HepG2 (cell line): ENCODE measurements at regions not wholly inside any gene's neighbourhood (a gene's known extent, or its start where the extent isn't known, plus 50 kb on each side); places are given as distances from the start of the nearest gene placed in this dataset.

ENCODE experiments used
- DMAP1 ChIP-seq: IDR thresholded peaks from 2 replicates; pipeline ENCODE4 v1.6.1; 2016
- EZH2 ChIP-seq: conservative IDR thresholded peaks from 2 replicates; pipeline ENCODE4 v1.6.1; 2012; ENCODE audit warnings: mild to moderate bottlenecking, low read depth, low read length, moderate library complexity
- FOXP1 ChIP-seq, 2 experiments: fragments of 450-650 bp in 1 of 2; IDR thresholded peaks; 2 replicates each; pipeline ENCODE4 v1.6.1; 2017 to 2018; ENCODE audit warnings: antibody characterized with exemption in 1 of 2
- GTF2F1 ChIP-seq: fragments of 150-350 bp; IDR thresholded peaks from 2 replicates; pipeline ENCODE4 v1.6.1; 2014; ENCODE audit warnings: low read length
- HNF4G ChIP-seq, 2 experiments: sonication (generic) in 1 of 2; formaldehyde crosslinking in 1 of 2; IDR thresholded peaks; 2 replicates each; pipeline versions ENCODE4 v1.4.0 to v1.6.1; 2011 to 2020; ENCODE audit warnings: borderline replicate concordance in 2 of 2, low read depth in 2 of 2, mild to moderate bottlenecking in 2 of 2, low read length in 1 of 2, missing genetic modification reagents in 1 of 2, moderate library complexity in 1 of 2
- NFKBIZ ChIP-seq: IDR thresholded peaks from 2 replicates; pipeline ENCODE4 v1.6.1; 2018; ENCODE audit warnings: missing genetic modification reagents, missing compliant biosample characterization
- RNF2 ChIP-seq: fragments of 450-650 bp; conservative IDR thresholded peaks from 2 replicates; pipeline ENCODE4 v1.6.1; 2016; ENCODE audit warnings: low read depth
- TBP ChIP-seq: sonication (generic); formaldehyde crosslinking; IDR thresholded peaks from 2 replicates; pipeline ENCODE4 v1.5.0; 2020; ENCODE audit warnings: missing genetic modification reagents
- TBX3 ChIP-seq: fragments of 450-650 bp; IDR thresholded peaks from 2 replicates; pipeline ENCODE4 v1.6.1; 2017; ENCODE audit warnings: antibody characterized with exemption, mild to moderate bottlenecking, inconsistent platforms, borderline replicate concordance
- ZBTB42 ChIP-seq: sonication (generic); formaldehyde crosslinking; IDR thresholded peaks from 2 replicates; pipeline ENCODE4 v1.5.0; 2020; ENCODE audit warnings: mild to moderate bottlenecking, missing genetic modification reagents
- ZFP37 ChIP-seq: sonication (generic); formaldehyde crosslinking; IDR thresholded peaks from 2 replicates; pipeline ENCODE4 v1.4.0; 2020; ENCODE audit warnings: missing genetic modification reagents, borderline replicate concordance
- ZNF12 ChIP-seq: sonication (generic); formaldehyde crosslinking; IDR thresholded peaks from 2 replicates; pipeline ENCODE4 v1.5.0; 2020; ENCODE audit warnings: missing genetic modification reagents
- ZNF709 ChIP-seq: sonication (generic); formaldehyde crosslinking; IDR thresholded peaks from 2 replicates; pipeline ENCODE4 v1.5.0; 2020; ENCODE audit warnings: mild to moderate bottlenecking, missing genetic modification reagents
- ZNF788 ChIP-seq: sonication (generic); formaldehyde crosslinking; IDR thresholded peaks from 2 replicates; pipeline ENCODE4 v1.5.0; 2020; ENCODE audit warnings: mild to moderate bottlenecking, missing genetic modification reagents, borderline replicate concordance
- TF ChIP-seq, protein P1 (sequence below), 2 experiments: fragments of 450-650 bp in 1 of 2; sonication (generic) in 1 of 2; formaldehyde crosslinking; IDR thresholded peaks; 2 replicates each; pipeline versions ENCODE4 v1.5.0 to v1.8.0; 2020 to 2022; ENCODE audit warnings: mild to moderate bottlenecking in 1 of 2, missing genetic modification reagents in 1 of 2
- TF ChIP-seq, protein P2 (sequence below): IDR thresholded peaks from 2 replicates; pipeline ENCODE4 v1.6.1; 2016; ENCODE audit warnings: low read depth
- TF ChIP-seq, protein P3 (sequence below), 2 experiments: sonication (generic) in 1 of 2; formaldehyde crosslinking in 1 of 2; IDR thresholded peaks; 2 replicates each; pipeline versions ENCODE4 v1.4.0 to v1.6.1; 2018 to 2020; ENCODE audit warnings: missing genetic modification reagents in 2 of 2, borderline replicate concordance in 1 of 2, low read depth in 1 of 2, mild to moderate bottlenecking in 1 of 2, missing biosample characterization in 1 of 2
- TF ChIP-seq, protein P4 (sequence below): sonication (generic); formaldehyde crosslinking; IDR thresholded peaks from 2 replicates; pipeline ENCODE4 v1.5.0; 2020; ENCODE audit warnings: missing genetic modification reagents, mild to moderate bottlenecking, borderline replicate concordance
- TF ChIP-seq, protein P5 (sequence below): sonication (generic); formaldehyde crosslinking; IDR thresholded peaks from 2 replicates; pipeline ENCODE4 v1.5.1; 2020; ENCODE audit warnings: mild to moderate bottlenecking, missing genetic modification reagents

DNA sequence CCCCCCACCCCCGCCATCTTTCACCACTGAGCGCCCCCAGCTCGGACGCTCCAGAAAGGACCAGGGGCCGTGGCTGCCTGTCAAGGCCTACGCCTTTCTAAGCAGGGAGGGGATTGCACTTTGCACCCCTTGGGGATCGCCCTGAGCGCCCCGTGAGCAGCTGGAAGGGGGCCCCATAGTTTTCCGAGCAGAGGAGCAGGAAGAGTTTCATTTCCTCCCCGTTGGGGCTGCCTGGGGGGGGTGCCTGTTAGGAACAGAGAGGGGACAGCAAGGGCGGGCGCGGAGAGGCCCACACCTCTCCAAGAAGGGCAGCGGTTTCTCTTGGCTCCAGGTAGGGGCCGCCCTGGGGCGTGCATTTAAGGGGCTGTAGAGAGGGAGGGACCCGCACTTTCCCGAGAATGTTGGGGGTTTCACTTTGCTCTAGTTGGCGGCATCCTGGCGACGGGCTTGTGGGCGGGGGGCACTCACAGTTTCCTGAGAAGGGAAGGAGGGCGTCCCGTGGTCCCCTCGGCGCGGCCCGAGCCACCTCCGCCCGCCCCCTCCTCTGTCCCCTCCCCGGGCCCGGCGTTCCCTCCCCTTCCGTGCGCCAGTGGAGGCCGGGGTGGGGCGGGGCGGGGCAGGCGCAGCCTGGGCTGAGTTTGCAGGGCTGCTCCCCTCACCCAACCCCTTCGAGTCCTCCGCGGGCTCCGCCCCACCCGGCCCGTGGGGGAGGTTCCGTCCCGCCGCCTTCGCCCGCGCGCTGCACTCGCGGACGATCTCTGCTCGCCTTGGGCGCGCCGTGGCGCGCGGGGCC lies 82.3 kb upstream of the CD99 start (continued):
- peak; percentile 10; the same call in 1 of the 2 replicates for TF ChIP-seq HNF4G (IDR thresholded peaks at IDR 0.05; ENCODE audit: borderline replicate concordance, low read depth, low read length)
- no peak for TF ChIP-seq HNF4G (CRISPR knock-in tag; IDR thresholded peaks at IDR 0.05; ENCODE audit: borderline replicate concordance, low read depth)
- TF ChIP-seq ZFP37 (CRISPR knock-in tag), result no peak
- TF ChIP-seq, protein P1, sequence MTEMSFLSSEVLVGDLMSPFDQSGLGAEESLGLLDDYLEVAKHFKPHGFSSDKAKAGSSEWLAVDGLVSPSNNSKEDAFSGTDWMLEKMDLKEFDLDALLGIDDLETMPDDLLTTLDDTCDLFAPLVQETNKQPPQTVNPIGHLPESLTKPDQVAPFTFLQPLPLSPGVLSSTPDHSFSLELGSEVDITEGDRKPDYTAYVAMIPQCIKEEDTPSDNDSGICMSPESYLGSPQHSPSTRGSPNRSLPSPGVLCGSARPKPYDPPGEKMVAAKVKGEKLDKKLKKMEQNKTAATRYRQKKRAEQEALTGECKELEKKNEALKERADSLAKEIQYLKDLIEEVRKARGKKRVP (CRISPR knock-in tag; IDR thresholded peaks at IDR 0.05), result no peak; a peak in 1 of 4 replicates
- no peak for TF ChIP-seq FOXP1 (IDR thresholded peaks at IDR 0.05)
- no peak for TF ChIP-seq FOXP1 (CRISPR knock-in tag; IDR thresholded peaks at IDR 0.05)
- TF ChIP-seq, protein P2, sequence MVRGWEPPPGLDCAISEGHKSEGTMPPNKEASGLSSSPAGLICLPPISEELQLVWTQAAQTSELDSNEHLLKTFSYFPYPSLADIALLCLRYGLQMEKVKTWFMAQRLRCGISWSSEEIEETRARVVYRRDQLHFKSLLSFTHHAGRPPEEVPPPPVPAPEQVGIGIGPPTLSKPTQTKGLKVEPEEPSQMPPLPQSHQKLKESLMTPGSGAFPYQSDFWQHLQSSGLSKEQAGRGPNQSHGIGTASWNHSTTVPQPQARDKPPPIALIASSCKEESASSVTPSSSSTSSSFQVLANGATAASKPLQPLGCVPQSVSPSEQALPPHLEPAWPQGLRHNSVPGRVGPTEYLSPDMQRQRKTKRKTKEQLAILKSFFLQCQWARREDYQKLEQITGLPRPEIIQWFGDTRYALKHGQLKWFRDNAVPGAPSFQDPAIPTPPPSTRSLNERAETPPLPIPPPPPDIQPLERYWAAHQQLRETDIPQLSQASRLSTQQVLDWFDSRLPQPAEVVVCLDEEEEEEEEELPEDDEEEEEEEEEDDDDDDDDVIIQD (CRISPR knock-in tag), result no peak
- no peak for TF ChIP-seq EZH2
- TF ChIP-seq ZNF788, result peak; percentile 47
- TF ChIP-seq NFKBIZ (CRISPR knock-in tag), result no peak
- TF ChIP-seq GTF2F1, result no peak
- no peak for TF ChIP-seq RNF2
- 0 out of 2 replicates have a peak, but pooled peaks have one; percentile 50 for TF ChIP-seq ZNF709 (CRISPR knock-in tag)
- TF ChIP-seq, protein P3, sequence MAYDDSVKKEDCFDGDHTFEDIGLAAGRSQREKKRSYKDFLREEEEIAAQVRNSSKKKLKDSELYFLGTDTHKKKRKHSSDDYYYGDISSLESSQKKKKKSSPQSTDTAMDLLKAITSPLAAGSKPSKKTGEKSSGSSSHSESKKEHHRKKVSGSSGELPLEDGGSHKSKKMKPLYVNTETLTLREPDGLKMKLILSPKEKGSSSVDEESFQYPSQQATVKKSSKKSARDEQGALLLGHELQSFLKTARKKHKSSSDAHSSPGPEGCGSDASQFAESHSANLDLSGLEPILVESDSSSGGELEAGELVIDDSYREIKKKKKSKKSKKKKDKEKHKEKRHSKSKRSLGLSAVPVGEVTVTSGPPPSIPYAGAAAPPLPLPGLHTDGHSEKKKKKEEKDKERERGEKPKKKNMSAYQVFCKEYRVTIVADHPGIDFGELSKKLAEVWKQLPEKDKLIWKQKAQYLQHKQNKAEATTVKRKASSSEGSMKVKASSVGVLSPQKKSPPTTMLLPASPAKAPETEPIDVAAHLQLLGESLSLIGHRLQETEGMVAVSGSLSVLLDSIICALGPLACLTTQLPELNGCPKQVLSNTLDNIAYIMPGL (CRISPR knock-in tag; IDR thresholded peaks at IDR 0.05; ENCODE audit: borderline replicate concordance in 1 of 2, low read depth in 1 of 2), result peak; percentile 22 to 71; a peak in 2 of 4 replicates
- TF ChIP-seq, protein P4, sequence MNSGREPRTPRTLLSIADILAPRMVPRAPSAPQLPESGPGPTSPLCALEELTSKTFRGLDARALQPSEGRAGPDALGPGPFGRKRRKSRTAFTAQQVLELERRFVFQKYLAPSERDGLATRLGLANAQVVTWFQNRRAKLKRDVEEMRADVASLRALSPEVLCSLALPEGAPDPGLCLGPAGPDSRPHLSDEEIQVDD, result 0 out of 2 replicates have a peak, but pooled peaks have one; percentile 37
- TF ChIP-seq ZBTB42 (CRISPR knock-in tag), result no peak
- TF ChIP-seq, protein P5, sequence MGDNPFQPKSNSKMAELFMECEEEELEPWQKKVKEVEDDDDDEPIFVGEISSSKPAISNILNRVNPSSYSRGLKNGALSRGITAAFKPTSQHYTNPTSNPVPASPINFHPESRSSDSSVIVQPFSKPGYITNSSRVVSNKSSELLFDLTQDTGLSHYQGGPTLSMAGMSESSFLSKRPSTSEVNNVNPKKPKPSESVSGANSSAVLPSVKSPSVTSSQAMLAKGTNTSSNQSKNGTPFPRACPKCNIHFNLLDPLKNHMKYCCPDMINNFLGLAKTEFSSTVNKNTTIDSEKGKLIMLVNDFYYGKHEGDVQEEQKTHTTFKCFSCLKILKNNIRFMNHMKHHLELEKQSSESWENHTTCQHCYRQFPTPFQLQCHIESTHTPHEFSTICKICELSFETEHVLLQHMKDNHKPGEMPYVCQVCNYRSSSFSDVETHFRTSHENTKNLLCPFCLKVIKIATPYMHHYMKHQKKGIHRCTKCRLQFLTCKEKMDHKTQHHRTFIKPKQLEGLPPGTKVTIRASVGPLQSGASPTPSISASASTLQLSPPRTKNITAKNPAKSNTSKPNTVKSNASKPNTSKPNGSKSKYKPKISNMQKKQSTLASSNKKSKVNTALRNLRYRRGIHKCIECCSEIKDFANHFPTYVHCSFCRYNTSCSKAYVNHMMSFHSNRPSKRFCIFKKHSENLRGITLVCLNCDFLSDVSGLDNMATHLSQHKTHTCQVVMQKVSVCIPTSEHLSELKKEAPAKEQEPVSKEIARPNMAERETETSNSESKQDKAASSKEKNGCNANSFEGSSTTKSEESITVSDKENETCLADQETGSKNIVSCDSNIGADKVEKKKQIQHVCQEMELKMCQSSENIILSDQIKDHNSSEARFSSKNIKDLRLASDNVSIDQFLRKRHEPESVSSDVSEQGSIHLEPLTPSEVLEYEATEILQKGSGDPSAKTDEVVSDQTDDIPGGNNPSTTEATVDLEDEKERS (CRISPR knock-in tag), result peak; percentile 17; the same call in 1 of the 2 replicates
- no peak for TF ChIP-seq ZNF12 (CRISPR knock-in tag)
- peak; percentile 56; the same call in 1 of the 2 replicates for TF ChIP-seq DMAP1
- TF ChIP-seq TBX3, result no peak
- no peak for TF ChIP-seq TBP (CRISPR knock-in tag)
